ENCODE measurements at regions not wholly inside any gene's neighbourhood (a gene's known extent, or its start where the extent isn't known, plus 50 kb on each side); places are given as distances from the start of the nearest gene placed in this dataset.
"Not testable (repeated sequence)": the region's sequence is repeated elsewhere in the genome, so short reads cannot be mapped to it uniquely, and the experiment has no call there.

DNA sequence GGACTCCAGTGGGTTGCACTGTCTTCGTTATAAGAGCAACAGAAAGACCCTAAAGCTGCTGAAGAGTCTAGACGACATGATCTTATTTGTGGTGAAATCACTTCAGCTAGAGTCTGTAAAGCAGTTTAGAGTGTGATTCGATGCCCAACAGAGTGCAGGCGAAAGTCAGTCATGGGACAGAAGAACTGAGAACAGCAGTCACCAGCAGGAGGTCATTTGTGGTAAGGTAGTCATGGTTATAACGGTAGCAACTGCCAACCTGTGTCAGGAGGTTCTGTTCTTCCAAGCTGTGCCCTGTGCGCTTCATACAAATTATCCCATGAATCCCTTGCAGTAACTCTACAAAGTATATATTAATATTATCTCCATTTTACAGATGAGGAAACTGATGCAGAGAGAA, 954.1 kb downstream of the AACS start:
- DNase-seq (ENCODE audit: low read depth), result no peak

GRCh38 chr12:126021675-126022074, 956.4 kb downstream of the AACS start:
- DNase-seq (ENCODE audit: low read depth), result no peak

- no peak for DNase-seq (ENCODE audit: low read depth)
These were observed 962.6 kb downstream of the AACS start for GRCh38 chr12:126027825-126028224.

GRCh38 chr12:126030573-126030972, 965.3 kb downstream of the AACS start:
- DNase-seq (ENCODE audit: low read depth), result no peak

DNA sequence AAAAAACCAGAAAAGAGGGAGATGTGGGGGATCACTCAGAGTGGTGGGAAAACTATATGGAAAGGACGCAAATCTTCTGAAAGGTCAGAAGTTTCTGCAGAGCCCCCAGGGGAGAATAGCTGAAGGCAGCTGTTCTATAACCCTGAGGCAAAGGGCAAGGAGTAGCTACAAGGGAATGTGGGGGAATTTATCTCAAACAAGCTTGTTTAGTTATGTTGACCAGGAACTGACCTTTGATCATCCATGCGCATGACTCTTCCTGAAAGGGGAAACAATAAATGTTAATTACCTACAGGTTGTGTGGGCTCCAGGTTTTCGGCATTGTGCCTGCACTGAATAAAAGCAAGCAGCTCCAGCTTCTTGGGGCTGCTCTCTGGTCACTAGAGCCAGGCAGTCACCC, 968.5 kb downstream of the AACS start:
- DNase-seq (ENCODE audit: low read depth), result no peak

- DNase-seq (ENCODE audit: low read depth), result no peak
These were observed 971.1 kb downstream of the AACS start for GRCh38 chr12:126036348-126036747.

DNA sequence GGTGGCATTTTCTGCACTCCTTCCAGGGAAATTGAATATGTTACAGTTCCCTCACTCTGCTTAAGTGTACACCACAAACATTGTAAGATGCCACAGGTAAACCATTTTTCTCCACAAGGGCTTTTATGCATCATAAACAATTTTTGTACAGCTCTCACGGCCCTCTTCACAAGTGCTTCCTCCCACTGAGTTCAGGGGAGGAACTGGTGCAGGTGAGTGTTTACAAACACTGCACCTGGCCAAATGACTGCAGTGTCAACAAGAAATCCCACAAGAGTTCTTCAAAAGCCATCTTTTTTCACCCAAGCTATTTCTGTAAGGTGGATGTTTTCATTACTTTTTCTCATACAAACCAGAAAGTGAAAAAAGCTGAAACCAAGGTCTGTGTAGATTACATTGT, 973.2 kb downstream of the AACS start:
- DNase-seq (ENCODE audit: low read depth), result no peak

- no peak for DNase-seq (ENCODE audit: low read depth)
These were observed 975.1 kb downstream of the AACS start for GRCh38 chr12:126040307-126040706.

DNA sequence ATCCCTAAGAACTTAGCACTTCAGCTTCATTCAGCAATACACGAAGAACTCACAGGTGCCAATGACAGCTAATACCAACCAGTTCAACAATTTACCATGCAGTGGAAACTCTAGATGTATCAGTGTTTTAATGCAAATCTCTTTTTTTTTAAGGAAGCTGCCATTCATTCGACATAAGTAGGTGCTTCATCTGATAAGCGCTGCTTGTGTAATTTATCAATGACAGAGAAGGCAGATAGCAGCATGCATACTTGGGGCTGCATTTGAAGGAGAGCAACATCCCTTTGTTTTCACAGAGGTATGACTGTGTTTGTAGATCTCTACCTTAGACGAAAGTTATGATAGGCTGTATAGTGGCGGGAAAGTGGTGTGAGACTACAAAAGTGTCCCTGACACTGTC, 977.1 kb downstream of the AACS start:
- DNase-seq (ENCODE audit: low read depth), result no peak

- not testable (repeated sequence) for DNase-seq (ENCODE audit: low read depth)
These were observed 984.3 kb downstream of the AACS start for GRCh38 chr12:126049501-126049900.

- DNase-seq (ENCODE audit: low read depth), result no peak
These were observed 986.4 kb downstream of the AACS start for GRCh38 chr12:126051611-126052107.

DNA sequence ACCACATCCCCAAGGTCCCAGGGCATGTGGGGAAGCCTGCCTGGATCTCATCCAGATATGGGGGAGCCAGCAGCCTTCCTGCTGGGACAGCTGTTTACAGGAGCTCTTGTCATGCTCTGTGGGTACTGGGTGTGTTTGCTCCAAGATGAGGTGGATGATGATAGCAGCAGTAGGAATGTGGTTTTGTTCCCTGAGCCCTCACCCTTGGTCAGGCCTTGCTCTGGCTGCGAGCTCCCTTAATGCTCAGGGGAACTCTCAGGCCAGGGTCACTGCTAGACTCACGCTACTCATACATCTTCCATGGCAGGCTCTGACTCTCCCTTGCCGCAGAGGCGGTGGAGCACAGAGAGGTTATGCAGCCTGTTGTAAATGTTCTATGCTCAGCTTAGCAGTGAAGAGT, 990.3 kb downstream of the AACS start:
- no peak for DNase-seq (ENCODE audit: low read depth)

DNA sequence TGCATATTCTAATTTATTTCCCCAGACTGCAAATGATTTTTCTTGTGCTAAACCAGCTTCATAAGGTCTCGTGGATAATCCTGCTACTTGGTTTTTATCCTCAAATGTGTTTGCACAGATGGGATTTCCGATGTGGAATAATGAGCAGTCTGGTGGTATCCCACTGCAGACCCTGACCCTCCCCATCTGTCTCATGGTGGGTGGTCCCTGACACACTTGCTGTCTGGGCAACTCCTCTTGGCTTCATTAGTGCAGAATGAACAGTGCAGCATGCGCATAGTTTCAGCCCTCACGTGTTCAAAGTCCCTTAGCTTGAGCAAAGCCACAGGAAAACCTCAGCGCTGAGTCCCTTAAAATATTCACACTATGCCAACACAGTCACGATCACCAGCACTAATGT, 996.5 kb downstream of the AACS start:
- no peak for DNase-seq (ENCODE audit: low read depth)

DNA sequence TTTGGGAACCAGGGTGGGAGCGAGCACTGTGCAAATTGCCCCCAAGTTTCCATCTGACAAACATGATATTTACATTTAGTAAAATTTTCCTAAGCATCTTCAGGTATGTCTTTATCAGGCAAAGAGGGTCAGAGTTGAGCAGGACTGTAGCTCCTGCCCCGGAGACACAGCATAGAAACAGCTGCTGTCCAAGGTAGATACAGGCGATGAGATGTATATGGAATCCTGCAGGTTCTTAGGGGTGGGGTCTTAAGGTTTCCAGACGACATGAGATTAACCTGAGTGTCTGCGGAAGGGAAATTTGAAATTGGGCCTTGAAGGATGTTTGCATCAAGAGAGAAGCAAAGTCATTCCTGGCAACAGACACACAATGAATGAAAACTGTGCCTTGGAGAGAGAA, 998.8 kb downstream of the AACS start:
- DNase-seq (ENCODE audit: low read depth), result no peak

DNA sequence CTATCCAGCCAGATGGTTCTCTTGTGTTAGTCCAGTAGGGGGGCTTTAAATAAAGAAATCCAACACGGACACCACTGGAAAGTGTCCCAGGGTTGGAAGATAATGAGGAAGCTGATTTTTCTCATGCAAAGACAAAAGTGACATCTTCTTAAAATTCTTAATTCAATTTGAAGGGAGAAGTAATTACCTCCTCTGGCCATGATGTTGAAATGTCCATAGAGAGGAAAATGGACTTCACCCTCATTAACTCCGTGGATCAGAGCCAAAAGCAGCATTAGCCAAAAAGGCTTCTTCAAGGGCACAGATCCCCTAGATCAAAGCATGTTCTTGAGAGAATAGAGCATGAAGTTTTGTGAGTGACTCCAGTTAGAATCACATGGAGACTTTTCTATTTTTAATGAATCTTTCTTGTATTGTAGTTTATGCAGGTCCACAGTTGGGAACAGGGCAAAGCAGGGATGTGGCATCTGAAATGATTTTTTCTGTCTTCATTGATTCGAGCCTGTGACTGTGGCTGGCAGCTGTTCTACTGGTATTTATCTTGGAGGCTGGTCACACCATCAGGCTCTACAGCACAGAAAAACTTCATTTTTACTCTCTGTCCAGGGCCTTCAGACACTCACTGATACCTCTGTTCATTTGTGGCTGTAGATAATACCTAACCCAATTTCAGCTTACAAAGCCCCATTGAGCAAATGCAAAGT, 1002.5 kb downstream of the AACS start:
- DNase-seq (ENCODE audit: low read depth), result no peak

DNA sequence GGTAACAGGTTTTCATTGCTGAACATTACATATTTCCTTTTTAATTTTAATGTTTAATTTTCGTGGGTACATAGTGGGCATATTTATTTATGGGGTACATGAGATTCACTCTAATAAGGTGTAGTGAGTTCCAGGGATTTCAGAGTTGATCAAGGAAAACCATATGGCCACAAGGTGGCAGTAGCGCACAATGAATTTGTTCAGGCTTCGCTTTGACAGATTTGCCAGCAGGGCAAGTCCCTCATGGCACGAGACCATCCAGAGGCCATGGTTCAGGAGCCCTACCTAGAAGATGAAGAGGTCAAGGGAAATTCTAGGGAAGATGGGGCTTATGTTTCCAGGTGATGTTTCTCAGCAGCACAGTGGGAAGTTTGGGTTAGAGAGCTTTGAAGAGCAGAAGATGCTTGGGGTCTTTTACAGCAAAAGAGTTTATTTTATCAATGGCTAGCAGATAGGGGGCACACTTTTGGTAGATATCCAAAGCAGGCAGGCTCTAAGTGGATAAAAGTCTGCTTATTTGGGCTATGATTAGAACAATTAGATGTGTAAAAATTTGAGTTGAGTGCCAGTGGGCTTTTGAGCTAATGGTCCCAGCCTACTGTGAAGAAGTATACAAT, 1004.4 kb downstream of the AACS start:
- peak; percentile 16 for DNase-seq (ENCODE audit: low read depth)

- DNase-seq (ENCODE audit: low read depth), result no peak
These were observed 1011.3 kb downstream of the AACS start for GRCh38 chr12:126076515-126076914.

GRCh38 chr12:126083926-126084325, 1018.7 kb downstream of the AACS start:
- no peak for DNase-seq (ENCODE audit: low read depth)

GRCh38 chr12:126084480-126084879, 1019.2 kb downstream of the AACS start:
- DNase-seq (ENCODE audit: low read depth), result no peak

DNA sequence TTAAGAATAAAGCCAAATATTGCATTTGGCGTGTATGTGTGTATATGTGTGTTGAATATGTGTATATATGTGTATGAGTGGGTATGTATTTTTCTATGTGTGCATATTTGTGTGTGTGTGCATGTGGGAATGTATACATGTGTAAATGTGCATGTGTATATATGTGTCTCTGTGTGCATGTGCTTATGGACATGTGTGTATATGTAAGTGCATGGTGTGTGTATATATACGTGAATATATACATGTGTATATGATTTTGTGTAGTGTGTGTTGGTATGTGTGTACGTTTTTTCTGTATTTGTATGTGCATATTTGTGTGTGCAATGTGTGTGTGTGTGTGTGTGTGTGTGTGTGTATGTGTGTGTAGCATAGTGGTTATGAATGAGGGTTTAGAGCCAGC, 1021.0 kb downstream of the AACS start:
- DNase-seq (ENCODE audit: low read depth), result no peak

GRCh38 chr12:126087692-126088091, 1022.5 kb downstream of the AACS start:
- no peak for DNase-seq (ENCODE audit: low read depth)

DNA sequence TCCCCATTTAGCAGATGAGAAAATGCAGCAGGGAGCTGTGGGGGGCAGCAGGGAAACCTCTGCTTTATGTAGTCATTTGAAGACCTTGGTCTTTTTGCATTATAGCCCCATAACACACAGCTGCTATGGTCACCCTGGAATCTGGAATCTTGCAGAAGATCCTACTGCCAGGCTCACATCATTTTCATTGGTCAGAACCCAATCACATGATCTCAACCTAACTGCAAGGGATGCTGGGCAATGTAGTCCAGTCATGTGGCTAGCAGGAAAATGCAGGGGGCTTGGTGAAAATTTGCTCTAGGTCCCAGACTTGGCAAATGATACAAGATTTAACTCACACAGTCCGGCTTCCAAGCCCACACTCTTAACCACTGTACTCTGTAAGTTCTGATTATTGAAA, 1028.7 kb downstream of the AACS start:
- no peak for DNase-seq (ENCODE audit: low read depth)

DNA sequence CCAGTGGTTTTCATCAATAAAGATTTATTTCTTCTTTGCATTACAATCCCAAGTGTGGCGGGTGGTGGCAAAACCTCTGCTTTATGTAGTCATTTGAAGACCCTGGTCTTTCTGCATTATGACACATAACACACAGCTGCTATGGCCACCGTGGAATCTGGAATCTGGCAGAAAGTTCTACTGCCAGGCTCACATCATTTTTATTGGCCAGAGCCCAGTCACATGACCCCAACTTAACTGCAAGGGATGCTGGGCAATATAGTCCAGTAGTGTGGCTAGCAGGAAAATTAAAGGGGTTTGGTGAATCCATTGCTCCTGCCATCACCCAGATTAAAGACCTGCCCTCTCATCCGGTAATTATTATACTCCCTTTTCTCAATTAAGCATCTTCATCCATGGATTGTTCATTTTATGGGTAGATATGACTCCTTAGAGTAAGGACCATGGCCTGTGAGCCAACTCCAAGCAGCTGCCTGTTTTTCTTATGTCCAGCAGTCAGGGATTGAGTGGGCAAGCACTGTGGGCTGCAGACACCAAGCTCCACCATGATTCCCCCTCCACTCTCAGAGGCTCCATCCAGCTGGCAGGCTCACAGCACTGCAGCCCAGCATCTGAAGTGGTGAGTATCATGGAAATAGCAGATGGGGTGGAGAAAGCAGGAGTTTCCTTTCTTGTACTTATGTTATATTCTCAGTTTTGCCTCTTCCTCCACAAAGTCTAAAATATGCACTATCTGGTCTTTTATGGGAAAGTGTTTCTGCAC, 1030.7 kb downstream of the AACS start:
- DNase-seq (ENCODE audit: low read depth), result no peak
